Mesenchymal stem cell (in vitro differentiated cells and primary cell): ENCODE measurements at regions not wholly inside any gene's neighbourhood (a gene's known extent, or its start where the extent isn't known, plus 50 kb on each side); places are given as distances from the start of the nearest gene placed in this dataset.

Experiments
- DNase-seq: peaks from one replicate; pipeline ENCODE4 v3.0.0-alpha.2; 2013
- H2AFZ ChIP-seq: one replicate; pipeline ENCODE4 v1.6.1; 2013; ENCODE audit warnings: low read depth, mild to moderate bottlenecking, control low read depth, inconsistent platforms, low read length, moderate library complexity
- H2AK5ac ChIP-seq: 2 replicates; pipeline ENCODE4 v1.6.1; 2013; ENCODE audit warnings: low read length, moderate library complexity, mild to moderate bottlenecking, inconsistent platforms; ENCODE audit not compliant: severe bottlenecking
- H2BK120ac ChIP-seq: one replicate; pipeline ENCODE4 v1.6.1; 2013; ENCODE audit warnings: low read depth, mild to moderate bottlenecking, inconsistent platforms, low read length, moderate library complexity
- H2BK12ac ChIP-seq, 2 experiments: one replicate each; pipeline ENCODE4 v1.6.1; 2013; ENCODE audit warnings: inconsistent platforms in 2 of 2, low read length in 2 of 2, mild to moderate bottlenecking in 2 of 2, moderate library complexity in 2 of 2, control low read depth in 1 of 2
- H2BK15ac ChIP-seq: one replicate; pipeline ENCODE4 v1.6.1; 2013; ENCODE audit warnings: mild to moderate bottlenecking, low read depth, inconsistent platforms; ENCODE audit not compliant: poor library complexity, severe bottlenecking
- H2BK5ac ChIP-seq: 2 replicates; pipeline ENCODE4 v1.6.1; 2013; ENCODE audit warnings: low read depth, mild to moderate bottlenecking, low read length, control low read depth, inconsistent platforms; ENCODE audit not compliant: poor library complexity, severe bottlenecking
- H3K14ac ChIP-seq, 2 experiments: one replicate each; pipeline ENCODE4 v1.6.1; 2013; ENCODE audit warnings: inconsistent platforms in 2 of 2, low read length in 2 of 2, control low read depth in 1 of 2, mild to moderate bottlenecking in 1 of 2, moderate library complexity in 1 of 2
- H3K18ac ChIP-seq, 2 experiments: one replicate each; pipeline ENCODE4 v1.6.1; 2013; ENCODE audit warnings: inconsistent platforms in 2 of 2, low read length in 2 of 2, control low read depth in 1 of 2, low read depth in 1 of 2, mild to moderate bottlenecking in 1 of 2
- H3K23ac ChIP-seq, 2 experiments: one replicate each; pipeline ENCODE4 v1.6.1; 2013; ENCODE audit warnings: inconsistent platforms in 2 of 2, low read length in 2 of 2, mild to moderate bottlenecking in 2 of 2, moderate library complexity in 2 of 2, control low read depth in 1 of 2
- H3K27ac ChIP-seq: 2 replicates; pipeline ENCODE4 v1.5.1; 2013; ENCODE audit warnings: mild to moderate bottlenecking, moderate library complexity, low read length, control low read depth, inconsistent platforms; ENCODE audit not compliant: poor library complexity, severe bottlenecking
- H3K27me3 ChIP-seq, 2 experiments: 2 replicates each; pipeline versions ENCODE4 v1.6.1 to v1.7.0; 2013; ENCODE audit warnings: low read length in 2 of 2, mild to moderate bottlenecking in 2 of 2, moderate library complexity in 2 of 2, control low read depth in 1 of 2, inconsistent platforms in 1 of 2; ENCODE audit not compliant: control insufficient read depth in 1 of 2, insufficient read depth in 1 of 2
- H3K36me3 ChIP-seq, 2 experiments: 2 replicates each; pipeline versions ENCODE4 v1.6.1 to v1.7.0; 2013; ENCODE audit warnings: low read length in 2 of 2, control low read depth in 1 of 2, inconsistent platforms in 1 of 2, low read depth in 1 of 2, mild to moderate bottlenecking in 1 of 2; ENCODE audit not compliant: insufficient read depth in 2 of 2, control insufficient read depth in 1 of 2
- H3K4ac ChIP-seq, 2 experiments: one replicate each; pipeline ENCODE4 v1.6.1; 2013; ENCODE audit warnings: inconsistent platforms in 2 of 2, low read length in 2 of 2, mild to moderate bottlenecking in 2 of 2, moderate library complexity in 2 of 2, control low read depth in 1 of 2, low read depth in 1 of 2
- H3K4me1 ChIP-seq: 2 replicates; pipeline ENCODE4 v1.6.1; 2013; ENCODE audit warnings: low read depth, low read length, control low read depth; ENCODE audit not compliant: control insufficient read depth, insufficient read depth
- H3K4me2 ChIP-seq: 2 replicates; pipeline ENCODE4 v1.6.1; 2013; ENCODE audit warnings: low read length, mild to moderate bottlenecking, inconsistent platforms; ENCODE audit not compliant: poor library complexity, severe bottlenecking
- H3K4me3 ChIP-seq, 2 experiments: 2 replicates each; pipeline versions ENCODE4 v1.5.1 to v1.7.0; 2013; ENCODE audit warnings: low read length in 2 of 2, mild to moderate bottlenecking in 2 of 2, control low read depth in 1 of 2, low read depth in 1 of 2; ENCODE audit not compliant: insufficient read depth in 1 of 2
- H3K79me1 ChIP-seq: replicated peaks from 2 replicates; pipeline ENCODE4 v1.6.1; 2013; ENCODE audit warnings: mild to moderate bottlenecking, control low read depth, low read length, inconsistent platforms; ENCODE audit not compliant: poor library complexity, severe bottlenecking
- H3K9ac ChIP-seq: 2 replicates; pipeline ENCODE4 v1.7.0; 2013; ENCODE audit warnings: mild to moderate bottlenecking, low read length, moderate library complexity
- H3K9me3 ChIP-seq: 2 replicates; pipeline ENCODE4 v1.7.0; 2013; ENCODE audit warnings: mild to moderate bottlenecking, low read length; ENCODE audit not compliant: control insufficient read depth
- H4K8ac ChIP-seq: one replicate; pipeline ENCODE4 v1.6.1; 2013; ENCODE audit warnings: inconsistent platforms, mild to moderate bottlenecking, low read length, moderate library complexity
- H4K91ac ChIP-seq: one replicate; pipeline ENCODE4 v1.6.1; 2013; ENCODE audit warnings: mild to moderate bottlenecking, low read length, inconsistent platforms
- WGBS: methylation state at CpG from one replicate; pipeline ENCODE4 v1.1.7; 2013; ENCODE audit warnings: mixed read lengths; 5-methylcytosine and 5-hydroxymethylcytosine counted together

GRCh38 chr6:40852779-40853373, 186.1 kb downstream of the UNC5CL start:
- Histone ChIP-seq H3K36me3 (no peaks in the 10 kb centered on the region), H3K27ac (no peak overlapping the region), H3K4me1 (no peaks in the 10 kb centered on the region), H4K8ac (no peak overlapping the region), H3K4me3 (no peak overlapping the region), H2BK120ac (no peak overlapping the region), H2AK5ac (no peak overlapping the region), H3K27me3 (peaks cover 13 to 18% of the 10 kb centered on the region in 2 experiments), H3K18ac (no peak overlapping the region), H3K14ac (no peak overlapping the region), H3K4ac (no peak overlapping the region), H3K79me1 (no peaks in the 10 kb centered on the region), H2BK12ac (no peak overlapping the region), H3K4me2 (no peak overlapping the region), H4K91ac (no peak overlapping the region), H3K9ac (no peak overlapping the region), H2BK15ac (no peak overlapping the region), H3K23ac (no peak overlapping the region), H2BK5ac (no peak overlapping the region), H2AFZ (no peak overlapping the region), H3K9me3 (no peaks in the 10 kb centered on the region)
- WGBS: 63% methylated on average over 5 of the region's 6 CpGs
- DNase-seq: peak; percentile 72

GRCh38 chr6:40849546-40849945, 189.5 kb downstream of the UNC5CL start:
- no peak overlapping the region for H2BK12ac ChIP-seq
- H2AK5ac ChIP-seq: no peak overlapping the region
- no peak overlapping the region for H3K14ac ChIP-seq
- peaks cover 8 to 18% of the 10 kb centered on the region in 2 experiments for H3K27me3 ChIP-seq
- H3K18ac ChIP-seq: no peak overlapping the region
- H4K91ac ChIP-seq: no peak overlapping the region
- no peak overlapping the region for H2BK120ac ChIP-seq
- H3K36me3 ChIP-seq: no peaks in the 10 kb centered on the region
- H3K9me3 ChIP-seq: no peaks in the 10 kb centered on the region
- H2AFZ ChIP-seq: no peak overlapping the region
- H3K27ac ChIP-seq: no peak overlapping the region
- H3K79me1 ChIP-seq: no peaks in the 10 kb centered on the region
- H2BK5ac ChIP-seq: no peak overlapping the region
- no peak overlapping the region for H2BK15ac ChIP-seq
- WGBS: 98% methylated on average over 3 of the region's 3 CpGs
- no peak overlapping the region for H4K8ac ChIP-seq
- H3K4me3 ChIP-seq: no peak overlapping the region
- no peaks in the 10 kb centered on the region for H3K4me1 ChIP-seq
- H3K4ac ChIP-seq: no peak overlapping the region
- no peak overlapping the region for H3K4me2 ChIP-seq
- no peak overlapping the region for H3K23ac ChIP-seq
- no peak for DNase-seq
- no peak overlapping the region for H3K9ac ChIP-seq

GRCh38 chr6:40848868-40849514, 190.0 kb downstream of the UNC5CL start:
- Histone ChIP-seq H4K91ac (no peak overlapping the region), H3K4me2 (no peak overlapping the region), H2BK120ac (no peak overlapping the region), H3K27me3 (peaks cover 11 to 20% of the 10 kb centered on the region in 2 experiments), H3K23ac (no peak overlapping the region), H2BK5ac (no peak overlapping the region), H2AK5ac (no peak overlapping the region), H2BK15ac (no peak overlapping the region), H3K4ac (no peak overlapping the region), H3K36me3 (no peaks in the 10 kb centered on the region), H2AFZ (no peak overlapping the region), H2BK12ac (no peak overlapping the region), H3K79me1 (no peaks in the 10 kb centered on the region), H3K4me1 (no peaks in the 10 kb centered on the region), H3K9ac (no peak overlapping the region), H4K8ac (no peak overlapping the region), H3K18ac (no peak overlapping the region), H3K14ac (no peak overlapping the region), H3K9me3 (no peaks in the 10 kb centered on the region), H3K4me3 (no peak overlapping the region), H3K27ac (no peak overlapping the region)
- WGBS: 86% methylated on average over 4 of the region's 4 CpGs
- no peak for DNase-seq

- no peak overlapping the region for H3K18ac ChIP-seq
- H4K91ac ChIP-seq: no peak overlapping the region
- H3K4me1 ChIP-seq: no peaks in the 10 kb centered on the region
- no peaks in the 10 kb centered on the region for H3K9me3 ChIP-seq
- H3K9ac ChIP-seq: no peak overlapping the region
- H3K79me1 ChIP-seq: no peaks in the 10 kb centered on the region
- peaks cover 15 to 28% of the 10 kb centered on the region in 2 experiments for H3K27me3 ChIP-seq
- no peak overlapping the region for H2AK5ac ChIP-seq
- H3K4me3 ChIP-seq: no peak overlapping the region
- no peak overlapping the region for H3K4me2 ChIP-seq
- H2BK120ac ChIP-seq: no peak overlapping the region
- no peak overlapping the region for H2BK15ac ChIP-seq
- no peak overlapping the region for H3K14ac ChIP-seq
- no peak overlapping the region for H3K4ac ChIP-seq
- H3K27ac ChIP-seq: no peak overlapping the region
- H2BK5ac ChIP-seq: no peak overlapping the region
- H3K23ac ChIP-seq: no peak overlapping the region
- 53% methylated on average over 5 of the region's 5 CpGs for WGBS
- no peaks in the 10 kb centered on the region for H3K36me3 ChIP-seq
- H2BK12ac ChIP-seq: no peak overlapping the region
- H4K8ac ChIP-seq: no peak overlapping the region
- H2AFZ ChIP-seq: no peak overlapping the region
- DNase-seq: peak; percentile 77
Observed at GRCh38 chr6:40848038-40848437, 191.0 kb downstream of the UNC5CL start.
